ENCODE measurements at regions not wholly inside any gene's neighbourhood (a gene's known extent, or its start where the extent isn't known, plus 50 kb on each side); places are given as distances from the start of the nearest gene placed in this dataset.

- TF ChIP-seq CTCF (conservative IDR thresholded peaks at IDR 0.05) (no peak), EZH2 (IDR thresholded peaks at IDR 0.05; ENCODE audit: low read depth) (no peak)
Measured at GRCh38 chr18:22336406-22336805, 81.3 kb downstream of the CTAGE1 start.
